Peyer's patch (tissue), 4 donors: ENCODE measurements at regions not wholly inside any gene's neighbourhood (a gene's known extent, or its start where the extent isn't known, plus 50 kb on each side); places are given as distances from the start of the nearest gene placed in this dataset.

Experiments used
- POLR2A ChIP-seq, 2 donors: fragments of 450-650 bp; IDR thresholded peaks; one replicate each; pipeline ENCODE4 v1.5.1; 2017; ENCODE audit warnings: antibody characterized with exemption in 2 of 2, mild to moderate bottlenecking in 2 of 2, moderate library complexity in 2 of 2
- TF ChIP-seq, protein P1 (sequence below), 6 experiments: fragments of 450-650 bp in 4 of 6; fragments of 200-600 bp in 2 of 6; sonication (generic) in 1 of 6; IDR thresholded peaks; one replicate each; pipeline ENCODE4 v1.5.1; 2017 to 2019; ENCODE audit warnings: antibody characterized with exemption in 6 of 6, mild to moderate bottlenecking in 3 of 6, moderate library complexity in 1 of 6

DNA sequence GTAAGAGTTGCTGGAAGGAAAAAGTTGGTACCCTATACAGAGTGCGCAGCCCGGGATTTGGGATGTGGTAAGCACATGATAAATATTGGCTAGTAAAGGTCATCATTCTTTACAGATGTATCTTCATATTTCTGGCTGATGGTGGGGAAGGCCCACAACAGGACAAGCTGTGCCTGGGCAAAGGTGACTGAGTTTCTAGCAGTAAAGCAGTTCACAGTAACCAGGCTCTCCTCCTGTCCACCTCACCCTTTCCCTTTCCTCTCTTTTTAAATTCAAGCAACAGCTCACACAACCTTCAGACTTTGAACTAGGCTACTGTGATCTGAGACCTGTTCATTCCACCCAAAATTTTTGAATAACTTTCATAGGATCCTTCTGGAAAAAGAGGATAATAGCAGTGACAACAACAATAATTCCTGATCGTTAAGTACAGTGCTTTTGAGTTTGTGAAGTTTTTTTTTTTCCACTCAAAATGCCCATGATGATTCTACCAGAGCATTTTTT, 145.9 kb upstream of the TBL1XR1 start:
- no peak for TF ChIP-seq POLR2A (IDR thresholded peaks at IDR 0.05)
- TF ChIP-seq, protein P1, sequence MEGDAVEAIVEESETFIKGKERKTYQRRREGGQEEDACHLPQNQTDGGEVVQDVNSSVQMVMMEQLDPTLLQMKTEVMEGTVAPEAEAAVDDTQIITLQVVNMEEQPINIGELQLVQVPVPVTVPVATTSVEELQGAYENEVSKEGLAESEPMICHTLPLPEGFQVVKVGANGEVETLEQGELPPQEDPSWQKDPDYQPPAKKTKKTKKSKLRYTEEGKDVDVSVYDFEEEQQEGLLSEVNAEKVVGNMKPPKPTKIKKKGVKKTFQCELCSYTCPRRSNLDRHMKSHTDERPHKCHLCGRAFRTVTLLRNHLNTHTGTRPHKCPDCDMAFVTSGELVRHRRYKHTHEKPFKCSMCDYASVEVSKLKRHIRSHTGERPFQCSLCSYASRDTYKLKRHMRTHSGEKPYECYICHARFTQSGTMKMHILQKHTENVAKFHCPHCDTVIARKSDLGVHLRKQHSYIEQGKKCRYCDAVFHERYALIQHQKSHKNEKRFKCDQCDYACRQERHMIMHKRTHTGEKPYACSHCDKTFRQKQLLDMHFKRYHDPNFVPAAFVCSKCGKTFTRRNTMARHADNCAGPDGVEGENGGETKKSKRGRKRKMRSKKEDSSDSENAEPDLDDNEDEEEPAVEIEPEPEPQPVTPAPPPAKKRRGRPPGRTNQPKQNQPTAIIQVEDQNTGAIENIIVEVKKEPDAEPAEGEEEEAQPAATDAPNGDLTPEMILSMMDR (IDR thresholded peaks at IDR 0.05) = no peak
